GM12878 (cell line): ENCODE measurements at regions not wholly inside any gene's neighbourhood (a gene's known extent, or its start where the extent isn't known, plus 50 kb on each side); places are given as distances from the start of the nearest gene placed in this dataset.

Experiments
- ATAC-seq: fragments of 200-7000 bp; cut with Tn5 transposase; 3 replicates; pipeline ENCODE4 v1.9.1; 2020; ENCODE audit warnings: mild to moderate bottlenecking, moderate library complexity
- BruUV-seq: library from RNA; stranded (reverse); fragments of 400-500 nt; replicated peaks from 2 replicates; lab custom pipeline; 2021; lab: Mats Ljungman, UMichigan
- CTCF ChIA-PET: fragments of 300-600 bp; sonication (Branson Sonifier 250); formaldehyde crosslinking; extraction: SDS; loops from one replicate; lab custom pipeline; 2021; ENCODE audit warnings: inconsistent platforms; lab: Yijun Ruan, JAX
- POLR2A ChIA-PET: fragments of 350-600 bp; formaldehyde crosslinking; extraction: SDS; loops from one replicate; lab custom pipeline; 2021; ENCODE audit warnings: inconsistent platforms; lab: Charles Lee
- RAD21 ChIA-PET: fragments of 300-600 bp; sonication (Branson Sonifier 250); formaldehyde crosslinking; loops from one replicate; lab custom pipeline; 2023; ENCODE audit warnings: antibody characterized with exemption; ENCODE audit not compliant: unreplicated experiment; lab: Charles Lee
- SMC1A ChIA-PET: fragments of 300-600 bp; sonication (Branson Sonifier 250); formaldehyde crosslinking; loops from one replicate; lab custom pipeline; 2023; ENCODE audit not compliant: unreplicated experiment, uncharacterized antibody; lab: Charles Lee
- DNase-seq: peaks from one replicate; pipeline ENCODE4 v3.0.0-alpha.2; 2011; ENCODE audit warnings: low read depth, low spot score
- FAIRE-seq: peaks from 3 replicates; lab custom pipeline; 2011; peaks lifted over from hg19 to GRCh38; lab: Jason Lieb, UNC
- H2AFZ ChIP-seq: 2 replicates; pipeline ENCODE4 v1.6.0; 2011; ENCODE audit warnings: low read depth, low read length, control low read depth; ENCODE audit not compliant: control insufficient read depth
- H3K27ac ChIP-seq: 2 replicates; pipeline ENCODE4 v1.5.1; 2011; ENCODE audit warnings: control low read depth; ENCODE audit not compliant: control insufficient read depth, insufficient read depth
- H3K27me3 ChIP-seq, 2 experiments: replicated peaks in 1 of 2; 2 replicates each; pipeline versions ENCODE4 v1.6.0 to v1.6.1; 2011; ENCODE audit warnings: low read length in 1 of 2; ENCODE audit not compliant: control insufficient read depth in 2 of 2, insufficient read depth in 2 of 2
- H3K36me3 ChIP-seq, 2 experiments: 2 replicates each; pipeline ENCODE4 v1.5.1; 2011; ENCODE audit warnings: low read length in 1 of 2; ENCODE audit not compliant: control insufficient read depth in 2 of 2, insufficient read depth in 2 of 2
- H3K4me1 ChIP-seq: 2 replicates; pipeline ENCODE4 v1.6.1; 2011; ENCODE audit warnings: mild to moderate bottlenecking, low read length, moderate library complexity, mixed read lengths; ENCODE audit not compliant: control insufficient read depth, insufficient read depth
- H3K4me2 ChIP-seq: 2 replicates; pipeline ENCODE4 v1.6.0; 2011; ENCODE audit warnings: control low read depth; ENCODE audit not compliant: control insufficient read depth, insufficient read depth
- H3K4me3 ChIP-seq: fragments of 200-600 bp; sonication (generic); 2 replicates; pipeline ENCODE4 v1.5.1; 2016
- H3K79me2 ChIP-seq: 2 replicates; pipeline ENCODE4 v1.6.0; 2011; ENCODE audit warnings: low read length; ENCODE audit not compliant: control insufficient read depth, insufficient read depth
- H3K9ac ChIP-seq: 2 replicates; pipeline ENCODE4 v1.8.0; 2011; ENCODE audit warnings: low read length, control low read depth, mixed read lengths; ENCODE audit not compliant: control insufficient read depth, insufficient read depth
- H3K9me3 ChIP-seq: replicated peaks from 3 replicates; pipeline ENCODE4 v1.5.1; 2011; ENCODE audit warnings: mild to moderate bottlenecking, low read length; ENCODE audit not compliant: control insufficient read depth, insufficient read depth
- H4K20me1 ChIP-seq: 2 replicates; pipeline ENCODE4 v1.6.0; 2011; ENCODE audit not compliant: control insufficient read depth, insufficient read depth
- CUX1 ChIP-seq: IDR thresholded peaks from 2 replicates; pipeline ENCODE4 v1.6.1; 2012; ENCODE audit warnings: improper control_type of control experiment, low read depth, low read length; ENCODE audit not compliant: insufficient replicate concordance
- ETV6 ChIP-seq, 2 experiments: fragments of 450-650 bp in 1 of 2; IDR thresholded peaks in 1 of 2; conservative IDR thresholded peaks in 1 of 2; 2 replicates each; pipeline ENCODE4 v1.6.1; 2014; ENCODE audit warnings: antibody characterized with exemption in 1 of 2, borderline replicate concordance in 1 of 2, low read depth in 1 of 2, mild to moderate bottlenecking in 1 of 2, moderate library complexity in 1 of 2
- PAX5 ChIP-seq: IDR thresholded peaks from 2 replicates; pipeline ENCODE4 v1.6.1; 2011; ENCODE audit warnings: low read depth, low read length, borderline replicate concordance
- PRDM15 ChIP-seq: fragments of 450-650 bp; formaldehyde crosslinking; IDR thresholded peaks from 2 replicates; pipeline ENCODE4 v1.4.0; 2020; ENCODE audit warnings: mild to moderate bottlenecking, moderate library complexity
- STAT1 ChIP-seq: fragments of 450-650 bp; conservative IDR thresholded peaks from 2 replicates; pipeline ENCODE4 v1.6.1; 2014; ENCODE audit warnings: antibody characterized with exemption, mild to moderate bottlenecking
- TAF1 ChIP-seq: IDR thresholded peaks from 2 replicates; pipeline ENCODE4 v1.6.1; 2011; ENCODE audit warnings: mild to moderate bottlenecking, low read depth, low read length, borderline replicate concordance
- WGBS: methylation state at CpG from one replicate; pipeline ENCODE4 v1.1.6; 2016; ENCODE audit warnings: low lambda C conversion rate; ENCODE audit not compliant: insufficient replicate concordance, insufficient coverage; ENCODE audit errors: missing lambda C conversion rate; 5-methylcytosine and 5-hydroxymethylcytosine counted together
- in situ Hi-C: fragments of 300-500 bp; cut with MboI; formaldehyde crosslinking; loops from 9 replicates; pipeline ENCODE4 v1.14.3; 2018; ENCODE audit warnings: mixed read lengths
- intact Hi-C: fragments of 100-400 bp; cut with micrococcal nuclease; formaldehyde crosslinking; loops from one replicate; pipeline ENCODE4 v1.14.2; 2022; ENCODE audit not compliant: unreplicated experiment

GRCh38 chr12:70983692-70984091 lies 63.2 kb upstream of the PTPRR start:
- H3K79me2 ChIP-seq = no peaks in the 10 kb centered on the region
- H3K4me3 ChIP-seq = no peak overlapping the region
- BruUV-seq = no TSS peak
- 8% methylated on average over 4 of the region's 4 CpGs for WGBS
- no peak overlapping the region for H3K9ac ChIP-seq
- no peaks in the 10 kb centered on the region for H3K9me3 ChIP-seq
- intact Hi-C loops = no loop called here
- in situ Hi-C loops = no loop called here
- RAD21 ChIA-PET = no interaction called here
- H2AFZ ChIP-seq = no peak overlapping the region
- FAIRE-seq (no peak), ATAC-seq (no peak), DNase-seq (no peak)
- TF ChIP-seq TAF1 (no peak), PAX5 (no peak), ETV6 (conservative IDR thresholded peaks at IDR 0.05 in 1 of 2, IDR thresholded peaks at IDR 0.05 in 1 of 2; ENCODE audit: borderline replicate concordance in 1 of 2, low read depth in 1 of 2) (no peak), CUX1 (no peak), STAT1 (no peak), PRDM15 (CRISPR knock-in tag) (no peak)
- no peaks in the 10 kb centered on the region; a peak in 1 of 4 replicates for H3K27me3 ChIP-seq
- no peaks in the 10 kb centered on the region for H4K20me1 ChIP-seq
- POLR2A ChIA-PET = no interaction called here
- H3K27ac ChIP-seq = no peak overlapping the region
- H3K4me2 ChIP-seq = no peak overlapping the region
- H3K36me3 ChIP-seq = no peaks in the 10 kb centered on the region
- no peaks in the 10 kb centered on the region for H3K4me1 ChIP-seq
- CTCF ChIA-PET = no interaction called here
- SMC1A ChIA-PET = no interaction called here
